AG10803 (cell line): ENCODE measurements at regions not wholly inside any gene's neighbourhood (a gene's known extent, or its start where the extent isn't known, plus 50 kb on each side); places are given as distances from the start of the nearest gene placed in this dataset.

ENCODE experiments used
- DNase-seq: peaks from one replicate; pipeline ENCODE4 v3.0.0; 2010; ENCODE audit warnings: low read depth
- H3K4me3 ChIP-seq: 2 replicates; pipeline ENCODE4 v1.5.1; 2011; ENCODE audit warnings: mild to moderate bottlenecking, low read length, control low read depth
- CTCF ChIP-seq: conservative IDR thresholded peaks from 2 replicates; pipeline ENCODE4 v1.5.1; 2011; ENCODE audit warnings: mild to moderate bottlenecking, low read length, control low read depth, inconsistent platforms

- H3K4me3 ChIP-seq: no peak overlapping the region
- TF ChIP-seq CTCF: peak; percentile 29
- peak; percentile 11 for DNase-seq
These were observed 367.5 kb downstream of the DAD1 start for GRCh38 chr14:22221508-22221907.

GRCh38 chr14:22220427-22220826, 368.6 kb downstream of the DAD1 start:
- peak; percentile 5 for DNase-seq
- no peak for TF ChIP-seq CTCF

GRCh38 chr14:22218728-22219127, 370.3 kb downstream of the DAD1 start:
- no peak overlapping the region for H3K4me3 ChIP-seq
- TF ChIP-seq CTCF: no peak
- no peak for DNase-seq

More at GRCh38 chr14:22220427-22220826, 368.6 kb downstream of the DAD1 start:
- H3K4me3 ChIP-seq: no peak overlapping the region

GRCh38 chr14:22213120-22213519, 375.9 kb downstream of the DAD1 start:
- H3K4me3 ChIP-seq: no peak overlapping the region
- no peak for DNase-seq
- TF ChIP-seq CTCF: no peak

- no peak overlapping the region for H3K4me3 ChIP-seq
- TF ChIP-seq CTCF: no peak
- DNase-seq: no peak
These were observed 378.1 kb downstream of the DAD1 start for GRCh38 chr14:22210906-22211305.

- no peak overlapping the region for H3K4me3 ChIP-seq
- no peak for TF ChIP-seq CTCF
- no peak for DNase-seq
These were observed 379.0 kb downstream of the DAD1 start for GRCh38 chr14:22210026-22210425.

- H3K4me3 ChIP-seq: no peak overlapping the region
- no peak for TF ChIP-seq CTCF
- no peak for DNase-seq
These were observed 386.0 kb downstream of the DAD1 start for GRCh38 chr14:22203036-22203435.
